ENCODE measurements at regions not wholly inside any gene's neighbourhood (a gene's known extent, or its start where the extent isn't known, plus 50 kb on each side); places are given as distances from the start of the nearest gene placed in this dataset.

- dilution Hi-C loops (cut with MboI; ENCODE audit: extremely low pct_ligation_motif_present, low sequenced_read_pairs) (no loop called here), intact Hi-C loops (cut with micrococcal nuclease) (no loop called here)
- POLR2A ChIA-PET = no interaction called here
Measured at GRCh38 chr14:97185186-97185585, 388.0 kb downstream of the VRK1 start.

More at GRCh38 chr14:97185186-97185585, 388.0 kb downstream of the VRK1 start:
- Histone ChIP-seq H3K4me1 (ENCODE audit: control insufficient read depth, extremely low read depth, insufficient read depth, low read length) (no peaks in the 10 kb centered on the region), H3K36me3 (ENCODE audit: control insufficient read depth in 2 of 2, extremely low read depth in 1 of 2, insufficient read depth in 2 of 2, low read length in 2 of 2) (no peaks in the 10 kb centered on the region), H3K9me1 (replicated peaks; ENCODE audit: control insufficient read depth, extremely low read depth, insufficient read depth, low read length) (no peaks in the 10 kb centered on the region), H3K27ac (ENCODE audit: insufficient read depth, low read depth, low read length) (no peak overlapping the region), H4K20me1 (replicated peaks; ENCODE audit: control insufficient read depth, extremely low read depth, insufficient read depth, low read length) (no peaks in the 10 kb centered on the region), H3K9ac (replicated peaks; ENCODE audit: extremely low read depth, insufficient read depth, low read length) (no peak overlapping the region), H3K79me2 (ENCODE audit: control insufficient read depth, insufficient read depth, low read length) (no peaks in the 10 kb centered on the region), H3K27me3 (ENCODE audit: control insufficient read depth in 2 of 2, insufficient read depth in 2 of 2, low read length in 2 of 2) (no peaks in the 10 kb centered on the region), H2AFZ (ENCODE audit: low read depth, low read length) (no peak overlapping the region), H3K4me2 (ENCODE audit: insufficient read depth, low read length) (no peak overlapping the region), H3K9me3 (replicated peaks; ENCODE audit: control insufficient read depth, insufficient read depth, low read length) (no peaks in the 10 kb centered on the region), H3K4me3 (replicated peaks in 1 of 3; ENCODE audit: insufficient read depth in 1 of 3, low read depth in 1 of 3, low read length in 3 of 3) (no peak overlapping the region)
- CTCF ChIA-PET = no interaction called here
- FAIRE-seq = no peak
- DNase-seq (ENCODE audit: low read depth, low spot score) = no peak
- TF ChIP-seq POLR2A (IDR thresholded peaks at IDR 0.05; ENCODE audit: low read depth, low read length) (no peak), MYC (IDR thresholded peaks at IDR 0.05; ENCODE audit: low read depth, low read length) (no peak), JUN (IDR thresholded peaks at IDR 0.05; ENCODE audit: borderline replicate concordance, insufficient read depth, insufficient read length, low read depth) (no peak), FOS (IDR thresholded peaks at IDR 0.05; ENCODE audit: borderline replicate concordance, insufficient read depth, low read length) (no peak), POLR2AphosphoS5 (IDR thresholded peaks at IDR 0.05; ENCODE audit: insufficient read depth, low read depth, low read length) (no peak), GATA2 (IDR thresholded peaks at IDR 0.05; ENCODE audit: insufficient read depth, insufficient read length, low read depth, low read length) (no peak), MAX (IDR thresholded peaks at IDR 0.05; ENCODE audit: insufficient read depth, insufficient read length) (no peak), CTCF (IDR thresholded peaks at IDR 0.05; ENCODE audit: extremely low read depth in 1 of 2, insufficient read depth in 1 of 2, low read depth in 1 of 2, low read length in 2 of 2) (no peak), EZH2 (IDR thresholded peaks at IDR 0.05; ENCODE audit: borderline replicate concordance, low read depth, low read length, severe bottlenecking) (no peak)
- BruUV-seq (replicated peaks) = no TSS peak
